GM19025 (cell line): ENCODE measurements at regions not wholly inside any gene's neighbourhood (a gene's known extent, or its start where the extent isn't known, plus 50 kb on each side); places are given as distances from the start of the nearest gene placed in this dataset.
"Not testable (repeated sequence)": the region's sequence is repeated elsewhere in the genome, so short reads cannot be mapped to it uniquely, and the experiment has no call there.

Experiments
- ATAC-seq: cut with Tn5 transposase; IDR thresholded peaks from one replicate; pipeline ENCODE4 v1.9.1; 2021; ENCODE audit warnings: mild to moderate bottlenecking, low read depth, moderate library complexity; ENCODE audit not compliant: unreplicated experiment

- ATAC-seq, result no peak
Measured at GRCh38 chr16:29192329-29193247, 207.7 kb downstream of the LAT start.

GRCh38 chr16:29191636-29192180, 206.9 kb downstream of the LAT start:
- not testable (repeated sequence) for ATAC-seq

- ATAC-seq, result not testable (repeated sequence)
Measured at GRCh38 chr16:29190553-29191431, 205.9 kb downstream of the LAT start.

- not testable (repeated sequence) for ATAC-seq
Measured at GRCh38 chr16:29188806-29189205, 204.0 kb downstream of the LAT start.

- not testable (repeated sequence) for ATAC-seq
Measured at GRCh38 chr16:29186306-29187220, 201.7 kb downstream of the LAT start.

- not testable (repeated sequence) for ATAC-seq
Measured at GRCh38 chr16:29185872-29186271, 201.0 kb downstream of the LAT start.

GRCh38 chr16:29184738-29185438, 200.0 kb downstream of the LAT start:
- ATAC-seq, result not testable (repeated sequence)

GRCh38 chr16:29182940-29183868, 198.4 kb downstream of the LAT start:
- ATAC-seq, result not testable (repeated sequence)

GRCh38 chr16:29182501-29182900, 197.6 kb downstream of the LAT start:
- ATAC-seq, result no peak

- ATAC-seq, result not testable (repeated sequence)
Measured at GRCh38 chr16:29181921-29182411, 197.1 kb downstream of the LAT start.

- ATAC-seq, result not testable (repeated sequence)
Measured at GRCh38 chr16:29181254-29181780, 196.5 kb downstream of the LAT start.

GRCh38 chr16:29180206-29180600, 195.4 kb downstream of the LAT start:
- ATAC-seq, result not testable (repeated sequence)

- not testable (repeated sequence) for ATAC-seq
Measured at GRCh38 chr16:29179401-29180205, 194.8 kb downstream of the LAT start.

GRCh38 chr16:29177888-29178726, 193.3 kb downstream of the LAT start:
- not testable (repeated sequence) for ATAC-seq

- not testable (repeated sequence) for ATAC-seq
Measured at GRCh38 chr16:29177203-29177887, 192.5 kb downstream of the LAT start.
